ENCODE measurements at regions not wholly inside any gene's neighbourhood (a gene's known extent, or its start where the extent isn't known, plus 50 kb on each side); places are given as distances from the start of the nearest gene placed in this dataset.
"Not testable (repeated sequence)": the region's sequence is repeated elsewhere in the genome, so short reads cannot be mapped to it uniquely, and the experiment has no call there.

DNA sequence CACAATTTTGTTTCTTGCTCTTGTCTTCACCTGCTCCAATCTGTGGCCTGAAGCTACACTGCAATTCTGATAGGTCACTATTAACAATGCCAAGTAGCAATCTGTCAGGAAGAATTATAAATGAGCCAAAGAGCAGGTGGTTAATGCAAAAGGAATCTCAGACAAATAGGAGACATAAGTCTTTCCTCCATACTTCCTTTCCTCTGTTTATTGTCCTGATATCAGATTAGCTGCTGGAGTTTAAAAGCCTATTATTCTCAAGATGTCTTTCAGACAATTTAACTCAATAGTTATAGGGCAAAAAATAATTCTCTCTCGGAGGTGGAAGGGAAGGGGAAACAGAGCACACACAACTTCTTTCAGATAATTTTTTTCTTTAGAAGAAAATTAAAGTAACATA, 491.6 kb downstream of the MFSD1 start:
- TF ChIP-seq, protein P1, sequence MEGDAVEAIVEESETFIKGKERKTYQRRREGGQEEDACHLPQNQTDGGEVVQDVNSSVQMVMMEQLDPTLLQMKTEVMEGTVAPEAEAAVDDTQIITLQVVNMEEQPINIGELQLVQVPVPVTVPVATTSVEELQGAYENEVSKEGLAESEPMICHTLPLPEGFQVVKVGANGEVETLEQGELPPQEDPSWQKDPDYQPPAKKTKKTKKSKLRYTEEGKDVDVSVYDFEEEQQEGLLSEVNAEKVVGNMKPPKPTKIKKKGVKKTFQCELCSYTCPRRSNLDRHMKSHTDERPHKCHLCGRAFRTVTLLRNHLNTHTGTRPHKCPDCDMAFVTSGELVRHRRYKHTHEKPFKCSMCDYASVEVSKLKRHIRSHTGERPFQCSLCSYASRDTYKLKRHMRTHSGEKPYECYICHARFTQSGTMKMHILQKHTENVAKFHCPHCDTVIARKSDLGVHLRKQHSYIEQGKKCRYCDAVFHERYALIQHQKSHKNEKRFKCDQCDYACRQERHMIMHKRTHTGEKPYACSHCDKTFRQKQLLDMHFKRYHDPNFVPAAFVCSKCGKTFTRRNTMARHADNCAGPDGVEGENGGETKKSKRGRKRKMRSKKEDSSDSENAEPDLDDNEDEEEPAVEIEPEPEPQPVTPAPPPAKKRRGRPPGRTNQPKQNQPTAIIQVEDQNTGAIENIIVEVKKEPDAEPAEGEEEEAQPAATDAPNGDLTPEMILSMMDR (IDR thresholded peaks at IDR 0.05) = no peak
- H3K36me3 ChIP-seq (ENCODE audit: control insufficient read depth, insufficient read depth, low read length) = no peaks in the 10 kb centered on the region

DNA sequence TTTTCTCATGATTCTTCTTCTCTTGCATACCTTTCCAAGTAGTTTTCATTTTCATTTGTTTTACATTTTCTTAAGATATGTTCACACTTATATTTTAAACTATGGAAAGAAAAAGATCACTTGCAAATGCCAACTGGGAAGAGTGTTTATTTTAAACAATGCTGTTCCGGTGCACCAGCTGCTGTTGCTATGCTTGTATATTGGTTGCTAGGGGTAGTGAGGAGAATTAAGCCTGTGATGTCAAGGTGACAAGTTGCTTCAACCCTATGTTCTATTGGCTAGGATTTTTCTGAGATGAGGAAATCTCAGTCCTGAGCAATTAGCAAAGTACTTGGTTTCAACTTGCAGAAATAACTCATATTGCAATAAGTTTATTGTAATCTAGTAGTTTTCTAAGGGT, 500.1 kb downstream of the MFSD1 start:
- Histone ChIP-seq H3K9ac (no peak overlapping the region), H3K4me1 (no peaks in the 10 kb centered on the region), H3K27ac (no peak overlapping the region), H3K27me3 (ENCODE audit: control insufficient read depth, insufficient read depth, low read length) (no peaks in the 10 kb centered on the region), H3K79me2 (no peaks in the 10 kb centered on the region), H2AFZ (no peak overlapping the region), H3K4me3 (ENCODE audit: low read depth, low read length) (no peak overlapping the region), H3K36me3 (ENCODE audit: control insufficient read depth, insufficient read depth, low read length) (no peaks in the 10 kb centered on the region), H3K9me3 (ENCODE audit: control insufficient read depth, low read length) (no peaks in the 10 kb centered on the region), H3K4me2 (ENCODE audit: low read length) (no peak overlapping the region)
- TF ChIP-seq, protein P1 (IDR thresholded peaks at IDR 0.05) = no peak

More for the DNA sequence above, 491.6 kb downstream of the MFSD1 start:
- Histone ChIP-seq H3K79me2 (no peaks in the 10 kb centered on the region), H2AFZ (no peak overlapping the region), H3K4me3 (ENCODE audit: low read depth, low read length) (no peak overlapping the region), H3K4me2 (ENCODE audit: low read length) (no peak overlapping the region), H3K4me1 (no peaks in the 10 kb centered on the region), H3K9me3 (ENCODE audit: control insufficient read depth, low read length) (no peaks in the 10 kb centered on the region), H3K27ac (no peak overlapping the region), H3K9ac (no peak overlapping the region), H3K27me3 (ENCODE audit: control insufficient read depth, insufficient read depth, low read length) (no peaks in the 10 kb centered on the region)

DNA sequence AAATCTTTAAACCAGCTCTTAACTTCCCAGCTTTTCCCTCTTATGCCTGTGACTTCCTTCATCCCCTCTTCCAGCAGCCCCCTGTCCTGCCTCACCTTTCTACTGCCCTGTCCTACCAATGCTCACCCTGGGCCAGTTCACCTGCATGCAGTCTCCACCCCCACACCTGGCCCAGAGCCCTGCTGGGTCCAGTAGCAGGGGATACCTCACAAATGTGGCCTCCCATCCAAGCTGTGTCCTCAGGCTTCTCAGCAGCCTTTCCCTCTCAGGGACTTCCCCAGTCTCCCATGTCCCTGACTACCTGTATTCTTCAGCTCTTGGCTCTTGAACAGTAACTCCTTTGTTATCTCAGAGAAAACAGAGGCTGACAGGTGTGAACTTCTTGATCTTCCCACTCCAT, 503.2 kb downstream of the MFSD1 start:
- Histone ChIP-seq H3K4me2 (ENCODE audit: low read length) (no peak overlapping the region), H3K9ac (no peak overlapping the region), H3K27me3 (ENCODE audit: control insufficient read depth, insufficient read depth, low read length) (no peaks in the 10 kb centered on the region), H3K36me3 (ENCODE audit: control insufficient read depth, insufficient read depth, low read length) (no peaks in the 10 kb centered on the region), H3K4me3 (ENCODE audit: low read depth, low read length) (no peak overlapping the region), H3K4me1 (no peaks in the 10 kb centered on the region), H3K27ac (no peak overlapping the region), H3K9me3 (ENCODE audit: control insufficient read depth, low read length) (no peaks in the 10 kb centered on the region), H2AFZ (no peak overlapping the region), H3K79me2 (no peaks in the 10 kb centered on the region)
- TF ChIP-seq, protein P1 (IDR thresholded peaks at IDR 0.05) = no peak

DNA sequence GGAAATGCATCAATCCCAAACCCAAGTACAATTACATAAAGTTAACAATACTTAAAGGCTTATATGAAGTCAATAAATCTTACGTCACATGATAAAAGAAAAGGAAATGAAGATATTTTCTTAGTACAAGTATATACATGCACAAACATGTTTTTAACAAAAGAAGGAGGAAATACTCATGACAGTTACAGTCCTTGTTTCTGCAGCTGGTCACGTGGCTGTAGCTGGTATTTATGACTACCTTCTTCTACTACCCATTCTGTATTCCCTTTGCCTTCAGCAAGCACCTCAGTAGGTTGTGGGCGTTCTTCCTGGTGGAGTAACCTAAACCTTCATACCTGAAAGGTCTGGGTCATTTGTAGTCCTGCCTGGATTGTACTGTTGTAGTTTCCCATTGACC, 514.9 kb downstream of the MFSD1 start:
- H3K9ac ChIP-seq; H3K4me1 ChIP-seq; H3K27ac ChIP-seq; H3K27me3 ChIP-seq (ENCODE audit: control insufficient read depth, insufficient read depth, low read length); H3K4me3 ChIP-seq (ENCODE audit: low read depth, low read length); H2AFZ ChIP-seq; H3K9me3 ChIP-seq (ENCODE audit: control insufficient read depth, low read length); H3K79me2 ChIP-seq; H3K36me3 ChIP-seq (ENCODE audit: control insufficient read depth, insufficient read depth, low read length); H3K4me2 ChIP-seq (ENCODE audit: low read length): not testable (repeated sequence)

DNA sequence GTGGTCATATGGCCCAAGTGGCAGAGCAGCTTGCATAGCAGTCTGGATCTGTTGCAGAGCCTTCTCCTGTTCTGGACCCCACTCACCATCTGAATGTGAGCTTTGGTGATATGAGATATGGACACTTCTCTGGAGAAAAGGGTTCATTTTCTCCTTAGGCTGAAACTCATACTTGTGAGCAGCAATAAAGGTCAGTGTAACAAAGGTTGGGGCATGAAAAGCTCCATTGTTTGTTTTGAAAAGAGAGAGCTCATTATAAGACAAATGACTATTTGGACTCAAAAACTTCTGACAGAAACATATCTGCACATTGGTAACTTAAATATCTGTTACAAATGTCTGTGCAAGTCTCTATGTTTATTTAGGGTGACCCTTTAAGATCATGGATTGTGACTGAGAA, 517.3 kb downstream of the MFSD1 start:
- no peaks in the 10 kb centered on the region for H3K36me3 ChIP-seq (ENCODE audit: control insufficient read depth, insufficient read depth, low read length)
- no peaks in the 10 kb centered on the region for H3K79me2 ChIP-seq
- H3K4me2 ChIP-seq (ENCODE audit: low read length) = no peak overlapping the region
- TF ChIP-seq, protein P1 (IDR thresholded peaks at IDR 0.05) = no peak
- H3K9ac ChIP-seq = no peak overlapping the region
- H3K27ac ChIP-seq = no peak overlapping the region
- H2AFZ ChIP-seq = no peak overlapping the region
- no peak overlapping the region for H3K4me3 ChIP-seq (ENCODE audit: low read depth, low read length)
- H3K9me3 ChIP-seq (ENCODE audit: control insufficient read depth, low read length) = no peaks in the 10 kb centered on the region
- H3K4me1 ChIP-seq = no peaks in the 10 kb centered on the region
- H3K27me3 ChIP-seq (ENCODE audit: control insufficient read depth, insufficient read depth, low read length) = no peaks in the 10 kb centered on the region

Measured in parathyroid adenoma (tissue), 2 donors.